GM21717 (cell line): ENCODE measurements at regions not wholly inside any gene's neighbourhood (a gene's known extent, or its start where the extent isn't known, plus 50 kb on each side); places are given as distances from the start of the nearest gene placed in this dataset.
"Not testable (repeated sequence)": the region's sequence is repeated elsewhere in the genome, so short reads cannot be mapped to it uniquely, and the experiment has no call there.

ENCODE experiments used
- ATAC-seq: cut with Tn5 transposase; IDR thresholded peaks from one replicate; pipeline ENCODE4 v1.9.1; 2021; ENCODE audit warnings: mild to moderate bottlenecking, moderate library complexity; ENCODE audit not compliant: unreplicated experiment

DNA sequence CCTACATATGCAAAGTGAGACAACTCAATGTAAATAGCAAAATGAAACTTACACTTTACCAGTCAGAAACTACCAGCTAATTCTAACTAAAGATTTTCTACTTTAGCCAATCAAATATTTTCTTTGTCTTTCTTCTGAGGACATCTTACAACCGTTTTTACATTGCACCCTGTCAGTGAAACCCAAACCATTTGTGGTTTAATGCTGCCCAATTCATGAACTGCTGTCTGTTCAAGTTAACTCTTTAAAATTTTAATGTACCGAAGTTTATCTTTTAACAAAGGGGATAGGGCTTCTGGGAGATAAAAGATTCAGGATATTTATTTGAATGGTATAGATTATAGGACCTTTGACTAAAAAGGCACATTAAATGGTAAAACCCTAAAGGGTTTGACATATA is 121.3 kb upstream of the HDDC2 start:
- no peak for ATAC-seq

DNA sequence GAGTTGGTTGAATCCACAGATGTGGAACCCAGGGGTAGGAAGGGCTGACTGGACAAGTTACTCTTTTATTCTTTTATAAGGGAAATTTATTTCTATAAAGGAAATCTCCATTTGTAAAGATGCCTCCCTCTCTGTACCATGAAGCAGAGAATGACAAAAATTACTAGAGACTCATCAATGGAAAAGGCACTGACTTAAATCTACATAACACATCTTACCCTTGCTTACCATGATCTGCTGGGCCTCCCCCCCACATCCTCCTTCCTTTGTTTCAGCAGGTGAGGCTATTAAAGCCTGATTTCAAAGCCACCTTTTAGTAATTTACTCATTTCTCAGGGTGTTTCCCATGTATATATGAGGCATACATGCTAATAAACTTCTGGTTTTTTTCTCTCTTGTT is 130.2 kb upstream of the HDDC2 start:
- ATAC-seq, result no peak

DNA sequence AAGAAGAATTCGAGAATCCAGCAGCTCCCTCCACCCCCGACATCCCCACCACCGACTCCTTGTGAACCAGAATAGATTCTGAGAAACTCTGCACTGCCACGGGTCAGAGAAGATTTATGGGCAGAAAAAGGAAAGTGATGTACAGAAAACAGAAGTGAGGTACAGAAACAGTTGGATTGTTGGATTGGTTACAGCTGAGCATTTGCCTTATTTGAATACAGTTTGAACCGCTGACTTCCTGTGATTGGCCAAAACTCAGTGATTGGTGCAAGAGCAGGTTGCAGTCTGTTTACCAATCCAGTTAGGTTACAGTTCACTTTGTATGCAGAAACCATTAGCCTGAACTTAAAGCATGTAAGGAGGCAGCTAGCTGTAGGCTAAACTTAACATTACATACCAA is 131.2 kb upstream of the HDDC2 start:
- no peak for ATAC-seq

DNA sequence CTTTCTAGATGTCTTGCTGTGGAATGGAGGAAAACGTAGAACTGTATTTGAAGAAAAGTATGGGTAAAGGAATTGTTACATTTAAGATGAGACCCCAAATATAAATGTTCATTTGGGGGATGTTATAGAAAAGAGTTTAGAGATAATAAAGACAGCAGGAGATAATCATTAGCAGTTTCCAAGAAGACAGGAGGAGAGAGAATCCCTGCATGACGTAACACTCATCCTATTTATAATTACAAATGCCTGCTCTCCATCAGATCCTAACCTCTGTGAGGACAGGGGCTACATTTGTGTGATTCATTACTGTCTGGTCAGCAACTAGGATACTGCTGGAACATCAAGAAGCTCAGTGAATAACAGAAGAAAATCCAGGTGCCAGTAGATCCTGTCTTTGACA is 133.0 kb upstream of the HDDC2 start:
- no peak for ATAC-seq

DNA sequence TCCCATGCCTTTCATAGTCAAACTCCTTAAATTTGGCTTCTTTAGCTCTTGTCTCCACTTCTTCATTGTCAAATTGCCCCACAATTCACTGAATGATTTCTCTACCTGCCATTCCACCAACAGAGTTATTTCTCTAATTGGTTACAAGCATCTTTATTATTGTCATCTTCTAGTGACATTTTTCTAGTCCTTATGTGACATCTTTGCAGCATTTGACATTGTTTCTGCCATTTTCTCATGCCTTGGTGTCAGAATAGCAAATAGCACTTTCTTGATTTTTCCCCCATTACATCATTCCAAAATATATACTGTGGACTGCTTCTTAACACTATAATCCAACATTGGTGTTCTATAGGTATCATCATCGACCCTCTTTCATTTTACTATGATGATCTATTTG is 137.7 kb upstream of the HDDC2 start:
- no peak for ATAC-seq

GRCh38 chr6:125444006-125444923 is 142.5 kb upstream of the HDDC2 start:
- ATAC-seq, result no peak

GRCh38 chr6:125445054-125445453 is 143.3 kb upstream of the HDDC2 start:
- ATAC-seq, result no peak

DNA sequence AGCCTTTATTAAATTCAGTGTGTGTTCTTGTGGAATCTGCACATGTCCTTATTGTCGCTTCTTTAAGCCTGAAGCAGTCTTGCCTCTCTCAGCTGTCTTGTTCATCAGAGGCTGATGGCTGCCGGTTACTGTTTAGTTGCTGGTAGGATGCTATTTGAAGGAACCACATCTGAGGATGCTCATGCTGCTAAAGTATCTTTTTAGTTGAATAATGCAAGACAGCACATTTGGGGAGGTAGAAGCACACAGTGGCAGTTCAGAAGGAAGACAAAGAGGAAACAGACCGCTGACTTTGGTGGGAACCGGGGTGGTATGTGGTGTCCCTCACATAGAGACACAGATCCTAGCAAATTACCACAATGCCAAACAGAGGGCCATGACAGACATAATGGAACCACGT is 144.2 kb upstream of the HDDC2 start:
- no peak for ATAC-seq

- no peak for ATAC-seq
Measured at GRCh38 chr6:125451750-125452149, 150.0 kb upstream of the HDDC2 start.

GRCh38 chr6:125453516-125453915 is 151.7 kb upstream of the HDDC2 start:
- ATAC-seq, result no peak

- no peak for ATAC-seq
Measured at GRCh38 chr6:125454351-125454750, 152.6 kb upstream of the HDDC2 start.

DNA sequence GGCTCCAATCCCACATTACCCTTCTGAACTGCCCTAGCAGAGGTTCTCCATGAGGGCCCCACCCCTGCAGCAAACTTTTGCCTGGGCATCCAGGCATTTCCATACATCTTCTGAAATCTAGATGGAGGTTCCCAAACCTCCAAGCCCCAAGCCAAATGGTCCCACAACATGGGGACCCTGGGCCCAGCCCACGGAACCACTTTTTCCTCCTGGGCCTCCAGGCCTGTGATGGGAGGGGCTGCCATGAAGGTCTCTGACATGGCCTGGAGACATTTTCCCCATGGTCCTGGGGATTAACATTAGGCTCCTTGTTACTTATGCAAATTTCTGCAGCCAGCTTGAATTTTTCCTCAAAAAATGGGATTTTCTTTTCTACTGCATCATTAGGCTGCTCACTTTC is 156.7 kb upstream of the HDDC2 start:
- not testable (repeated sequence) for ATAC-seq

DNA sequence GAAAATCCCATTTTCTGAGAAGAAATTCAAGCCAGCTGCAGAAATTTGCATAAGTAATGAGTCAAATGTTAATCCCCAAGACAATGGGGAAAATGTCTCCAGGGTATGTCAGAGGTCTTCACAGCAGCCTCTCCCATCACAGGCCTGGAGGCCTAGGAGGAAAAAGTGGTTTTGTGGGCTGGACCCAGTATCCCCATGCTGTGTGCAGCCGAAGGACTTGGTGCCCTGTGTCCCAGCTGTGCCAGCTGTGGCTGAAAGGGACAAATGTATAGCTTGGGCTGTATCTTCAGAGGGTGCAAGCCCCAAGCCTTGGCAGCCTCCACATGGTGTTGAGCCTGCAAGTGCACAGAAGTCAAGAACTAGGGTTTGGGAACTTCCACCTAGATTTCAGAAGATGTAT is 163.6 kb upstream of the HDDC2 start:
- not testable (repeated sequence) for ATAC-seq

GRCh38 chr6:125469915-125470314 is 168.1 kb upstream of the HDDC2 start:
- ATAC-seq, result no peak

- ATAC-seq, result no peak
Measured at GRCh38 chr6:125471667-125472066, 169.9 kb upstream of the HDDC2 start.

GRCh38 chr6:125474061-125474460 is 172.3 kb upstream of the HDDC2 start:
- ATAC-seq, result no peak

DNA sequence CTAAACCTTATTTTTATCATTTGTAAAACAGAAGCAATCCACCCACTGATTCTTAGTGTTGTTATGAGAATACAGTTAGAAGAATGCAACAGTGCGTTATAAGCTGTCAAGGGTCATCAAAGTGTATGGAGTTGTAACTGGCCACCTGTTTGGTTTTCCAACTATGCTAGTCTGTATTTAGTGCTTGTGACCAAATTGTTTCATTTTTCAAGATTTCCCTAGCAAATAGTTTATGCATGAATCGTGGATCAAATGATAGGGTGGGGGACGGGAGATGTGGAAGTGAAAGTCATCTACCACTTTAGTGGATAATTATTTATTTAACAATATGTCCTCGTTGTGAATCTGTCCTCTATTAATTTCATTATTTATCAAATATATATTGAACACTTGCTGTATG is 175.4 kb upstream of the HDDC2 start:
- ATAC-seq, result no peak

DNA sequence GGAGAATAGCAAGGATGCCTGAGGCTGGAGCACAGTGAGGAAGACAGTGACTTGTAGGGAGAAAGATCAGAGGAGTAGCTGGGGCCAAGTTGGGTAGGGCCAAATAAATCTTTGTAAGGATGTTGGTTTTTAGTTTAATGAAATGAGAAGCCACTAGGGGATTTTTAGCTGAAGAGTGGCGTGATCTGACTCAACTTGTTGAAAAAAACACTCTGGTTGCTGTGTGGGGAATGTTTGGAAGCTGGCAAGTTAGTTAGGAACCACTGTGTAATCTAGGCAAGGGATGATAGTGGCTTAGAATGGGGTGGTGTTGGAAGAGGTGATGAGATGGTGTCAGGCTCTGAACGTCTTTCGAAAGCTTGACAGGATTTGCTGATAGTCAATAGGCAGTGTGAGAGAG is 176.1 kb upstream of the HDDC2 start:
- no peak for ATAC-seq

- no peak for ATAC-seq
Measured at GRCh38 chr6:125480146-125480545, 178.4 kb upstream of the HDDC2 start.

DNA sequence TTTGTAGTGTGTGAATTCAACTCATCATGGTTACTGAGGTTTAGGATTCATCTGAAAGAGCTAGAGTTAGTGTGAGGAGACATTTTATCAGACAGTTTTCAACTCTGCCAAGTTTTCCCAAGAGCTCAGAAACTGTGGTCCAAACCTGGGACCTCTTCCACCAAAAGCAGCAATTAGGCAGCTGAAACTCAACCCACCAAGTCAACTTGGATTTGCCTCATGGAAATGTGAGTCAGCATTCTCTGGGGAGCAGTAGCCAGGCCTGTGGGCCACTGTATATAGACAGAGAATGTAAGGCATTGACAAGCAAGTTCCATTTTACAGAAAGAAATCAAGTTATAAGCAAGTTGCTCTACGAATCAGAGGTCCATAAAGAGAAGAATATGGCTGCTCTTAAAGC is 178.8 kb upstream of the HDDC2 start:
- no peak for ATAC-seq

GRCh38 chr6:125481056-125481455 is 179.3 kb upstream of the HDDC2 start:
- no peak for ATAC-seq

DNA sequence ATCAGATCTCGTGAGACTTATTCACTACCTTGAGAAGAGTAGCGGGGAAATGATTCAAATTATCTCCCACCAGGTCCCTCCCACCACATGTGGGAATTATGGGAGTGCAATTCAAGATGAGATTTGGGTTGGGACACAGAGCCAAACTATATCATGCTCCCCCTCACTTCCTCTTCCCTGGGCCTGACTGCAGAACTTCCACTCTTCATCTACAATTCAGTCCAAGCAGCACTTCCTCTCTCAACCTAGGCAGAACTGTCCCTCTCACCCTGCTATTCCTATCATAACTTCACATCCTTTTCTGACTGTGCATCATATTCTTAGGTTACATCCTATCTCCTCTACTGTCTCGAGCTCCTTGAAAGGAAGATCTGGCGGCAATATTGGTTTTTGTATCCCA is 184.0 kb upstream of the HDDC2 start:
- no peak for ATAC-seq

DNA sequence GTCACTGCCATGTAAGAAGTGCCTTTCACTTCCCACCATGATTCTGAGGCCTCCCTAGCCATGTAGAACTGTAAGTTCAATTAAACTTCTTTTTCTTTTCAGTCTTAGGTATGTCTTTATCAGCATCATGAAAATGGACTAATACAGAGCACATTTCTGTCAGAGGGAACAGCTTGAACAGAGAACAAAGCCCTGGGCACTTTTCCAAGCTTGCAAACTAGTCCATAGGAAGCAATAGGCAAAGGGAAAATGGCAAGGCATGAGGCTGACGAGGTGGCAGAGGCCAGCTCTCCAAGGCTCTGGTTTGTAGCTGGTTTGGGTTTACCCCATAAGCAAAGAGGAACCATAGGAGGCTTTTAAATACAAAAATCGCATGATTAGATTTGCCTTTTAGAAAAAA is 185.1 kb upstream of the HDDC2 start:
- ATAC-seq, result no peak
